NCI-H2171 treated with DMSO at 0.1 percent for 48 hours (cell line): ENCODE measurements at regions not wholly inside any gene's neighbourhood (a gene's known extent, or its start where the extent isn't known, plus 50 kb on each side); places are given as distances from the start of the nearest gene placed in this dataset.
"Not testable (repeated sequence)": the region's sequence is repeated elsewhere in the genome, so short reads cannot be mapped to it uniquely, and the experiment has no call there.

Experiments
- DNase-seq: peaks from one replicate; lab custom pipeline; 2025; lab: John Stamatoyannopoulos, UW

GRCh38 chr2:237217995-237218616, 132.4 kb downstream of the COPS8 start:
- no peak for DNase-seq

- no peak for DNase-seq
Measured at GRCh38 chr2:237218756-237219155, 133.1 kb downstream of the COPS8 start.

GRCh38 chr2:237219826-237220225, 134.1 kb downstream of the COPS8 start:
- no peak for DNase-seq

- DNase-seq: no peak
Measured at GRCh38 chr2:237221443-237221842, 135.8 kb downstream of the COPS8 start.

GRCh38 chr2:237222178-237222577, 136.5 kb downstream of the COPS8 start:
- DNase-seq: no peak

- no peak for DNase-seq
Measured at GRCh38 chr2:237222601-237223041, 136.9 kb downstream of the COPS8 start.

GRCh38 chr2:237223201-237223861, 137.6 kb downstream of the COPS8 start:
- DNase-seq: no peak

GRCh38 chr2:237227190-237227589, 141.5 kb downstream of the COPS8 start:
- no peak for DNase-seq

GRCh38 chr2:237227592-237228280, 142.0 kb downstream of the COPS8 start:
- no peak for DNase-seq

GRCh38 chr2:237228281-237228625, 142.6 kb downstream of the COPS8 start:
- no peak for DNase-seq

- DNase-seq: no peak
Measured at GRCh38 chr2:237229905-237230304, 144.2 kb downstream of the COPS8 start.

GRCh38 chr2:237230355-237230754, 144.7 kb downstream of the COPS8 start:
- no peak for DNase-seq

GRCh38 chr2:237231593-237231992, 145.9 kb downstream of the COPS8 start:
- no peak for DNase-seq

- DNase-seq: no peak
Measured at GRCh38 chr2:237232166-237232565, 146.5 kb downstream of the COPS8 start.

- DNase-seq: no peak
Measured at GRCh38 chr2:237234268-237234667, 148.6 kb downstream of the COPS8 start.

GRCh38 chr2:237235383-237236095, 149.8 kb downstream of the COPS8 start:
- DNase-seq: no peak

GRCh38 chr2:237236188-237236587, 150.5 kb downstream of the COPS8 start:
- DNase-seq: no peak

- DNase-seq: no peak
Measured at GRCh38 chr2:237238249-237238648, 152.6 kb downstream of the COPS8 start.

GRCh38 chr2:237240252-237240651, 154.6 kb downstream of the COPS8 start:
- no peak for DNase-seq

- not testable (repeated sequence) for DNase-seq
Measured at GRCh38 chr2:237240868-237241267, 155.2 kb downstream of the COPS8 start.

GRCh38 chr2:237242091-237242536, 156.4 kb downstream of the COPS8 start:
- DNase-seq: no peak

GRCh38 chr2:237243487-237243886, 157.8 kb downstream of the COPS8 start:
- DNase-seq: no peak

GRCh38 chr2:237244178-237244577, 158.5 kb downstream of the COPS8 start:
- no peak for DNase-seq
